ENCODE measurements at regions not wholly inside any gene's neighbourhood (a gene's known extent, or its start where the extent isn't known, plus 50 kb on each side); places are given as distances from the start of the nearest gene placed in this dataset.

- TF ChIP-seq EP300 (IDR thresholded peaks at IDR 0.05) (no peak), POLR2A (IDR thresholded peaks at IDR 0.05) (no peak)
Observed at GRCh38 chr16:63230421-63231040, 1194.3 kb upstream of the CDH8 start.
